ENCODE measurements at regions not wholly inside any gene's neighbourhood (a gene's known extent, or its start where the extent isn't known, plus 50 kb on each side); places are given as distances from the start of the nearest gene placed in this dataset.

DNA sequence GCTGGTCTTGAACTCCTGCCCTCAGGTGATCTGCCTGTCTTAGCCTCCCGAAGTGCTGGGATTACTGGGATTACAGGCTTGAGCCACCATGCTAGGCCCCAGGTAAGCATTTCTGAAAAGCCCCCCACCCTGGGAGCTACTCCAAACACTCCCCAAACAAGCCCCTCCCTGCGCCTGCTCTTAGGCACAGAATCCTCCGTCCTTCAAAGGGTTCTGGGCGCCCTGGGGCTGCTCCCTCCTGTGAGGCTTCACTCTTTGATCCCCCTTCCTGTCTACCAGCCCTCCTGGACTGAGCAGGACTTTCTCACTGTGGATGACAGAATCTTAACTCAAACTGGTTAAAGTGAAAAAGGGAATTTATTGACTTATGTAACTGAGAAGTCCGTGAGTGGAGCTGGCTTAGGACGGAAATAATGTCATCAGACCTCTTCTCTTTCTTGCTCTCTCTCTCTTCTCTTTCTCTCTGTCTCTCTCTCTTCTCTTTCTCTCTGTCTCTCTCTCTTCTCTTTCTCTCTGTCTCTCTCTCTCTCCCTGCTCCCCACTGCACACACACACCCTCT lies 66.9 kb upstream of the CLMN start:
- no peak for DNase-seq (ENCODE audit: low read depth in 2 of 2)

DNA sequence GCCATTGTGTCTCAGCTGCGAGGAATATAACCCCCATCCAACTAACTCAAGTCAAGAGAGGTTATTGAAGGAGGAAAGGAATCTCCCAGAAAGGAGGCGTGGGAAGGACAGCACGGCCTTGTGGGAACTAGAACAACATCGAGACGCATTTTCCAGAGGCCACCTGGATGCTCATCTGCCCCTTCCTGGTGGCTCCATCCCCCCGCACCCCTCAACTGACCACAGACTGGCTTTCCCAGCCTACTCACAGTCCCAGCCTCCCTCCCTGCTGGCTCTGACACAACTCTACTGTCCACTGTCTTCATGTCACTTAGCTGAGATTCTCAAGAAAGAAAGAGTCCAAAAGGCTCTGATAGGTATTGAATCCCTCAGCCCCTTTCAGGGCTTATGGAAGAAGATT lies 66.0 kb upstream of the CLMN start:
- DNase-seq (ENCODE audit: low read depth in 2 of 2) = no peak

DNA sequence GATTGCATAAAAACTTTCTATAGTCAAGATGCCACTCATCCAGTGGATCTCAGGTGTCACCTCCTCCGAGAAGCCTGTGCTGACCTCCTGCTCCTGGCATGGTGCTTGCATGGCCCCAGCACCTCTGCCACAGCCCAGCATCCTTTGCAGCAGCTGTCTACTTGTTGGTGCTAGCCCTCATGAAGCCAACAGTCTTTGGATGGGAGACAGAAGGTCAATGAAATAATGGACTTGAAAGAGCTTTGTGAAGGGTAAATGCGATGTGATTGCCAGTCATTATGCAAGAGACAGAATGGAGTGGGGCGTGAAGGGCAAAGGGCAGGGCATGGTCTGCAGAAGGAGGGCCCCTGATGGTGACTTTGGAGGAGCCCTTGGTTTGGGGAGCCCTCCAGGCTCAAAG lies 63.0 kb upstream of the CLMN start:
- no peak for DNase-seq (ENCODE audit: low read depth in 2 of 2)

DNA sequence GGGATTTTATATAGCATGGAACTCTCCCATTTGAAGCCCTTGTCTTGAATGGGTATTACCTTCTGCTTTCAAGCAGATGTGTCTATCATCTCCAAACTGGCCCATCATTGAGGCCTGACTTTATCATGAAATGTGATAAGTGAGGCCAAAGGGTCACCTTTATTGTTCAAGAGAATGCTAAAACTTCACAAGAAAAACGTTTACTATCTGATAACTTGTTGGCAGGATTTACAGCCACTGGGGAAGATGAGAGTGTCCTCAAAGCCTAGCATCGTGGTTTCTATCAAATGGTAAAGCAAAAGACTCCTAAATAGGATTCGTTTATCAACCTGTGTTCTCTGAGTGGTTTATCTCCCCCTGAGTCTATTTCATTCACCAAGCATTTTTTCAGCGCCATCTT lies 62.0 kb upstream of the CLMN start:
- DNase-seq (ENCODE audit: low read depth in 2 of 2) = no peak

DNA sequence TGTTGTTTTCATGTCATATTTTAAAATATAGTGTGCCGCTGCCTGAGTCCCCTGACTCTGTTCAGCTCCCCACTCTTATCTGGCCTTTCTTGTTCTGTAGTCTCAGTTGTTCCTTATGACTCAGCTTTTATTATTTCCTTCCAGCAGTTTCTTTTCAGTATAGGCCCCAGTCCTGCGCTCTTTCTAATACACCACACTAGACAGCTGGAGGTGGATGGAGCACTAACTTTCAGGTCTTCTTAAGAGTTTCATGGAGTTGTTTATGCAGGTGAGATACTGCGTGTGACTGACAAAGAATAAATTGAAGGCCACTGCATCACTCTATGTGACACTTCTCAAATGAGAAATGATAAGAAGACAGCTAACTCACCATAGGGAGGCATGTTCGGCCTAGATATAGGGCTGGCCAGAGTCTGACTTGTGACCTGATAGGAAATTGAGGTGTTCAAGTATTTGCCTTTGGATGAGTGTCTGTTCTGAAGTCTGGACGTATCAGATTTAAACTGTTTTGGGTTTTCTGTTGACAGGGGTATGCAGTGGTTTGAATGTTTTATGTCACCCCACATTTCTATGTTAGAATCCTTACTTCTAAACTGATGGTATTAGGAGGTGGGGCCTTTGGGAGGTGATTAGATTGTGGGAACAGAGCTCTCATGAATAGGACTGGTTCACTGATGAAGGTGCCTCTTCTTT lies 60.8 kb upstream of the CLMN start:
- no peak for DNase-seq (ENCODE audit: low read depth in 2 of 2)

DNA sequence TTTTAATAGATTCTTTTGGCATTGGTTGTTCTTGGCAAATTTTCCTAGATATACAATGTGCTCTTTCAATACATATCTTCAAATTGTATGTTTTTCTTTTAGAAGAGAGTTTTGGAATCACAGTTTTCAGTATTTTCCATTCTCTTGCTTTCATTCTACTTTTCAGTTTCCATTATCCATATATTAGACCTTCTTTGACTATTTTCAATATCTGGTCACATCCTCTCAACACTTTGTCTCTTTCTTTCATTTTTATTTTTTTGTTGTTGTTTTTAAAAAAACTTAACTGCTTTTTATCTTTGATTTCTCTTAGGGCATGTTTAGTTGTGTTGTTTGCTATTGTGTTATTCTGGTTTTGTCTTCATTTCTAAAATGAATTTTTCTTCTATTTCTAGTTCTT lies 59.9 kb upstream of the CLMN start:
- no peak for DNase-seq (ENCODE audit: low read depth in 2 of 2)

DNA sequence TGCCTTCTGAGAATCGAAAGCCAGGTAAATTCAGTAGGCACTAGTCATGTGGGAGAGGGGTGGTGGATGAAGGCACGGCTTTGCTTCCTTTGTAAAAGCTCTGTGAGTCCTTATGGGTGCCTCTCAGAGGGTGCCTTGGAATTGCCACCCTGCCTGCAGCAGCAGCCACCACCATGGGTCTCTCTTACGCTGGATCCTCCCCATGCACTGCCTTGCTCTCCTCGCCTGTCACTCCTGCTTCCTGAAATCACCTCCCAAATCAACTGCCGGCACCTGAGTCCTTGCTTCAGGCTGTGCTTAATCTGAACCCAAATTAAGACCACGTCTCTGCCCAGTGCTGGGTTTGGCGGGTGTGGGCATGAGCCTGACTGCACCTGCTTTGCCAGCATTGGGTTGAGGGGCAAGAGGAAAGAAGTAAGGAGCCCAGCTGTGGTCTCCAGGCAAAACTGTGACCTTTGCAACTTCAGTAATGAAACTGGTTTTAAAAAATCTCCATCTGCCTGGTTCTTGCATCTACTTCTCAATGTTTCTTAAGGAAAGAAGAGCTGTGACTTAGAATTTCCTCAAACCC lies 55.9 kb upstream of the CLMN start:
- no peak for DNase-seq (ENCODE audit: low read depth in 2 of 2)

DNA sequence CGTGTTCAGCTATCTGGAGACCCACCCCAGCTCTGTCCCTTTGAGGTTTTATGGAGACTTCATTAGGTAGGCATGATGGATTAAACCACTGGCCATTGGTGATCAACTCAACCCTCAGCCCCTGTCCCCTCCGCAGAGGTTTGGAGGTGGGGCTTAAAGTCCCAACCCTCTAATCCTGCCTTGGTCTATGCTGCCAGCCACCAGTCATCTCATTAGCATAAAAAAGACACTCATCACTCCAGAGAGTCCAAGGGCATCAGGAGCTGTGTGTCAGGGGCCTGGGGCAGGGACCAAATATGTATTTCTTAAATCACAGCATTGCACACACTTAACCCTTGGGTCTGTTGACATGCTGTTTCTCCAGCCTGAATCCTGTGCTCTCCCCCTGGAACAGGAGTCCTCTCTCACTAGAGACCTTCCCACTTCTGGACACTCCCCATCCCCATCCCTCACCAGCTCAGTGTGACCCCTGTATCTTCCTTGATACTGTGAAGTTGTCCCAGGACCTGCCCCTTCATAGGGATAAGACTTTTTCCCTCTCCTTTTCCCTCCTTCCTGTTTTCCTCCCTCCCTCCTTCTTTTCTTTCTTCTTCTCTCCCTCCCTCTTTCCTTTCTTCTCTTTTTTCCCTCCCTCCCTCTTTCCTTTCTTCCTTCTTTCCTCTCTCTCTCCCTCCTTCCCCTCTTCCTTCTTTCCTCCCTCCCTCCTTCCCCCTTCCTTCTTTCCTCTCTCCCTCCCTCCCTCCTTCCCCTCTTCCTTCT lies 54.7 kb upstream of the CLMN start:
- no peak for DNase-seq (ENCODE audit: low read depth in 2 of 2)

DNA sequence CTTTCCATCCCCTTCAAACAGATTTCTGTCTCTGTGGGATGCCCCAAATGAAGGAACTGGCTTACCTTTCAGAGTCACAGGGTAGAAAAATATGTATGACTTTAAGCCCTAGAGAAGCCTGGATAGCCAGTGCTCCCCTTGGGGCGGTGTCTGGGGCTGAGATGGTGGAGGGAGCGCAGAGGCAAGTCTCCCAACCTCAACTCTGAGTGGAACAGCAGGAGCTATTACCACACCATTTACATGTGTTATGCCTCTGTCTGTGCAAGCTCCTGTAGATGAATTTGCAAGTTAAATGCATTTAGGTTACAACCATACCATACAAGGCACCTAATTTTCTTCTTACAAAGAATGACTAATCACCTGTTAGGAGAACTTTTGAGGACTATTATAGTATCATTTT lies 50.4 kb upstream of the CLMN start:
- no peak for DNase-seq (ENCODE audit: low read depth in 2 of 2)

Measured in activated CD4-positive, alpha-beta T cell treated with anti-CD3 and anti-CD28 coated beads for 24 hours (primary cell).